Right hindlimb (tissue), 1 donor: ENCODE measurements at regions not wholly inside any gene's neighbourhood (a gene's known extent, or its start where the extent isn't known, plus 50 kb on each side); places are given as distances from the start of the nearest gene placed in this dataset.
A peak's percentile ranks its signal among the peaks of the same experiment; 100 is the strongest.

Experiments
- DNase-seq: peaks from one replicate; pipeline ENCODE4 v3.0.0-alpha.2; 2018

GRCh38 chr1:170864876-170865538, 70.3 kb upstream of the MROH9 start:
- DNase-seq: peak; percentile 26

GRCh38 chr1:170866646-170867045, 68.7 kb upstream of the MROH9 start:
- no peak for DNase-seq

GRCh38 chr1:170871868-170872267, 63.5 kb upstream of the MROH9 start:
- no peak for DNase-seq

- DNase-seq: no peak
These were observed 62.7 kb upstream of the MROH9 start for GRCh38 chr1:170872663-170873062.

- DNase-seq: no peak
These were observed 60.7 kb upstream of the MROH9 start for GRCh38 chr1:170874671-170875070.

GRCh38 chr1:170881268-170882265, 53.8 kb upstream of the MROH9 start:
- peak; percentile 32 for DNase-seq
